Inflammatory macrophage (primary cell): ENCODE measurements at regions not wholly inside any gene's neighbourhood (a gene's known extent, or its start where the extent isn't known, plus 50 kb on each side); places are given as distances from the start of the nearest gene placed in this dataset.

Experiments used
- DNase-seq, 2 donors: peaks; one replicate each; pipeline ENCODE4 v3.0.0-alpha.2; 2020 to 2022

DNA sequence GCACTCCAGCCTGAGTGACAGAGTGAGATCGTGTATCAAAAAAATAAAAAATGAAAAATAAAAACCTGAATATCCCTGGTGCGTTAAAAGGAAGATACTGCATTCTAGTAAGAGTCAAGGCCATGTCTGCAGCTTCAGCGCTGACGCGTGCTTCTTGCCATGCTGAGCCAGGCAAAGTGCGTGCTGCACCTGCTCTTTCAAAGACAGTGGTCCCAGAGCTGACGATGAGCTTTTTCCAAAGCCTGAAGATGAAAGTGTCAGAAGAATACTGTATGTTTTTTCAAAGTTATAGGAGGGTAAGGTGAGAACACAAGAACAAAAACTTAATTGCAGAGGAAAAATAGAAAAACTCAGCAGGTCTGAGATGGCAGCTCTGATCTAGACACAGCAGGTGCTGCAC, 115.1 kb downstream of the RNASET2 start:
- no peak for DNase-seq

DNA sequence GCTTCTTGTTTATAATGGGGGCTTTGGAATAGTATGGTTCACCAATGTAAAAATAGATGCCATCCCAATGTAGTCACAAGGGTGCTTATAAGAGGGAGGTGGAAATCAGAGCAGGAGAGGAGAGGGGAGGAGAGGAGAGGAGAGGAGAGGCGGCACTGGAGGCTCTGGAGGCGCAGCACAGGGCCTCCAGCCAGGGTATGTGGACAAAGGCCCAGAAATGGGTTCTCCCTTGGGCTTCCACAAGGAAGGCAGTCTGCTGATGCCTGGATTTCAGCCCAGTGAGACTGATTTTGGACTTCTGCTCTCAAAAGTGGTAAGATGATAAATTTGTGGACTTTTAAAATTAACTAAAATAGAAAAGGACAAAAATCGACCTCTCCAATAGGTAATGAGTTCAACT, 116.8 kb downstream of the RNASET2 start:
- DNase-seq: no peak

DNA sequence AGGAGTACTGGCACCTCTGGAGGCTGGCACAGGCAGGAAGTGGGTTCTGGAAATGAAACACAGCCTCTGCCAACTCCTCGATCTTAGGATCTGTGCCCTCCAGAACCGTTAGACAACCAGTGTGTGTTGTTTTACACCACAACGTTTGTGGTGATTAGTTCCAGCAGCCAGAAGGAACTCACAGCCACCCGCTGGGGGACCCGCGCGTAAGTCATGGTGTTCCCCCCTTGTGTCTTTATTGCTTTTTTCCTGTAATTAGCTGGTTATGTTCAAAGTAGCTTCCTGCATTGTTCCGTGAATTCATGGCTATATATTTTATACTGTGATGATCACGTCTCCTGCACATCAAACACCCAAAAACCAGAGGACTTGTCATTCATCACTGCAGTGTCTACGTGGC, 117.4 kb downstream of the RNASET2 start:
- DNase-seq: no peak

DNA sequence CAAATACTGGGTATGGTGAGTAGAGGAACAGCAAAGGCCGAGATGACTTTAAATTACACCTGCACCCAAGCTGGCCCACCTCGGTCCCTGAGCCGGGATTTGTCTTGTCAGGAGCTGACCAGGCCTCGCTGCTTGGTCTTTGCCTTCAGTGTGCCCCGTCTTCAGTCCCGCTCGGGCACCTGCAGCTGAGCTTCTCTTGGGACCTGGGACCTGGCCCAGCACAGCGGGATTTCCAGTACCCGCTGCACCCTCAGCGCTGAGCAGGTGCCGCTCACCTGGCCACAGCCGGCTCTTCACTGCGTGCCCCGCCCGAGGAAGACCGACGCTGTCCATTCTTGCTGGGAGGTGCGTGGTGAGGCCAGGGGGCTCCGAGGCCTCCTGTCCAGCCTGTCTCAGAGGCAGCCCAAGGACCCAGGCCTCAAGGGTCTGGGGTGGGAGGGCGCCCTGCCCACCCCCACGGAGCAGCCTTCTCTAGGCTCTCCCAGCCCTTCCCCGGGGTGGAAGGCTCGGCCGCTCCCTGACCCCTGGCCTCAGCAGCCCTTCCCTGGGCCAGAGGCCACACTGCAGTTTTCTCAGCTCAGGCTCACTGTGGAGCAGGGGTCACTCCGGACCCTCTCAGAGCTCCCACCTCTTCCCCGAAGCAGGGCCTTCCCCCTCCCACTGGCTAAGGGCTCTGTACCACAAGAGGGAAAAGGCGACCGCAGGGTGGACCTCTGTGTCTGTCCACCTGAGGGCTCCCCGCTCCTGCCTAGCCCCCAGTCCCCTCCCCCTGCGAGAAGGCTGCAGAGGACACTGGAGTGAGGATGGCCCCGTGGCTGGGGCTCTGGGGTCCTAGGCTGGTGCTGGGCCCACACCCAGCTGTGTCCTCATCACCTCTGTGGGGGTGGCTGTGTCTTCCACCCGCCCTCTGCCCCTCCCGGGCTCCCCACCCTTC, 119.3 kb downstream of the RNASET2 start:
- no peak for DNase-seq

DNA sequence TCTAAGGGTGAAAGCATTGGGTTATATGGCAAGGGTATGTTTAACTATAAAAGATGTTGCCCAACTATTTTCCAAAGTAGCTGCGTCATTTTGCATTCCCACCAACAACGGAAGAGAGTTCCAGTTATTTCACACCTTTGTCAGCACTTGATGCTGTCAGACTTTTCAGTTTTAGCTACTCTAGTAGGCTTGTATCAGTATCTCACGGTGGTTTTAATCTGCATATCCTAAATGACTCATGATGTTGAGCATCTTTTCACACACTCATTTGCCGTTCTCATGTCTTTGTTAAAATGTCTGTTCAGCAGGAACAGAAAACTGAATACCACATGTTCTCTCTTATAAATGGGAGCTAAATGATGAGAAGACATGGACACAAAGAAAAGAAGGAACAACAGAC, 122.3 kb downstream of the RNASET2 start:
- DNase-seq: no peak

DNA sequence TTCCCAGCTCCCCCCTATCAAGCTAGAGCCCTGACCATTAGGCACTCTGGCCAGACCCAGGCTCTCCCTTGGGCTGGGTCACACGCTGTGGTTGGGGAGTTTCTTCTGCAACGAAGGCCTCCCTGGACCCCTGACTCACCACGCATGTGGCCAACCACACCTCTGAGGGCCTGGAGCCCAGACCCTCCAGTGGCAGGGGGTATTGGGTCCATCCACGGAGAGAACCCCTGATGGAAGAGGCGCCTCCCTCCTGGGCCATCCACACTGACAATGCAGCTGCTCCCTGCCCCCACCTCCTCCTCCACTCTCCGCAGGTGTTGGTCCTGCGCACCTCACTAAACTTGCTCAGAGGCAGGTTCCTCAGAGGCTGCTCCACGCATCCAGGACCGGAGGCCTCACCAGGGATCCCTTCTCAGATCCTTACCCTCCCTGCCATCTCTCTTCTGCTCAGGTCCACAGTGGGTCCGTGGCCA, 125.4 kb downstream of the RNASET2 start:
- no peak for DNase-seq

DNA sequence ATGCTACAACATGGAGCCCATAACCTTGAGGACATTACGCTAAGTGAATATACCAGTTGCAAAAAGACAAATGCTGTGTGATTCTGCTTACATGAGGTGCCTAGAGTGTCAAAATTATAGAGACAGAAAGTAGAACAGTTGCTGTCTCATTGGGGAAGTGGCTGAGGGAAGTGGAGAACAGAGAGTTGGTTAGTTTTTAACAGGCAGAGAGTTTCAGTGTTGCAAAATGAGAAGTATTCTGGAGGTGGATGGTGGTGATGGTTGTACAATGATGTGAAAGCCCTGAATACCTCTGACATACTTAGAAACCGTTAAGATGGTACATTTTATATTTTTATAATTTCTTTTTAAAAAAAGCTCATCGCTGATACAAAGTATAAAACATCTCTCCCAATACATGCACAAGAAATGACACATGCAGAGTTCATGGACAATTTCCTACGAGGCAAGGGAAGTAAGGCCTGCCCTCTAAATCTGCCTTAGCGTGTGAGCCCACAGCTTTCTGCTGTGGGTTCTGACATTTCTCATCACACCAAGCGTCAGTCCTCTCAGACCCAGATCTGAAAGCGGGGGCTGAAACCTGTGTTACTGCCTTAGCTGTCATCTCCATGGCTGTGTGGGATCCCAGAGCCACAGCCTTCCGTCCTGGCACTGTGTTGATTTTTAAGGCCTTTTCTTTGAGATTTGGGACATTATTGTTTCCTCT, 126.0 kb downstream of the RNASET2 start:
- peak; percentile 83 to 92 for DNase-seq

DNA sequence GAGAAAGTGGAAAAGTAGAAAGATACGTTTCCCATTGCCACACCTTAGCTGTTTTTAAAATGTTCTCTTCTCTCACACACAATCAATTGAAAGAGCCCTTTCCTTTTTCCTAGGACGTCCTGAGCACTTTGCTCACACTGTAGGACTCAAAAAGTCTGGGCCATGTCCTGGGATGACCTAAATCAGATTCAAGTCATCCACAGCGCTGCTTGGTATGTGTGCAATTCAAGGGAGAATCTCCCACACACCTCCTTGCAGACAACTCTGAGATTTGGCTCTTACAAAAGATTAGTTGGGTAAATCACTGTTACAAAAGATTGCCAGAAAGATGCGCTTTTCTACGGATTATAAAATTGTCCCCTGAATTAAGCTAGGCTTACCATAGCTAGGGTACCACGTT, 130.1 kb downstream of the RNASET2 start:
- DNase-seq: peak in 1 of 2 donors; percentile 40

DNA sequence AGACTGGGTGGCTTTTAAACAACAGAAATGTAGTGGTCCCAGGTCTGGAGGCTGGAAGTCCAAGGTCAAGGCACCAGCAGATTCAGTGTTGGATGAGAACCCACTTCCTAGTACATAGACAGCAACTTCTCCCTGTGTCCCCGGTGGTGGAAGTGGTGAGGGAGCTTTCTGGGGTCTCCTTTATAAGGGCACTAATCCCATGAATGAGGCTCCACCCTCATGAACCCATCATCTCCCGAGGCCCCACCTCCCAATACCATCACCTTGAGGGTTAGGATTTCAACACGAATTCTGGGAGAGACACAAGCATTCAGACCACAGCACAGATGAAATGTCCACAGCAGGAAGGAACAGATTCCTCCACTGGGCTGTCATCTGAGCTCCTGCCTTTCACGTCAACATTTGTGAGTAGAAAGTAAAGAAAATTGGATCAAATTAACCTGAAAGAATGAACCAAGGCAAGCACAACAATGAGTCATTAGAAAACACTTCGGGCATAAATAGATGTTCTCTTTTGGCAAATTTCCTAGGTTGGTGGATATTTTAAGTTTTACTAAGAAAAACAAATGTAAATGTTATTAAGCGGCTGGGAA, 130.7 kb downstream of the RNASET2 start:
- no peak for DNase-seq

DNA sequence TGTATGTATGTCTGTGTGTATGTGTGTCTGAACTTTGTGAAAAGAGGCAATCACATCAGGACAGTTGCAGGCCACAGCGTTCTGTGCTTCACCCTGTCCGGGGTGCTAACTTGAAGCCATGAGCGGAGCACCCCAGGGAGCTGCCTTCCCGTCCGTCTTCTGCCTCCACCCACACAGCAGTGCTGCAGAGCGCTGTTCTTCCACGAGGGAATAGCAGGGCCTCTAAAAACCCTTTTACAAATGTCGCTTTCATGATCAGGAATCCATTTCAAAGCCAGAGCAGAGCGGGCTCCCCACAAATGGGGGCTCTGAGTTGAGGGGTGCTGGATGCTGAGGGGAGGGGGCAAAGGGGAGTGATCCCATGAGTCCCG, 131.5 kb downstream of the RNASET2 start:
- no peak for DNase-seq

DNA sequence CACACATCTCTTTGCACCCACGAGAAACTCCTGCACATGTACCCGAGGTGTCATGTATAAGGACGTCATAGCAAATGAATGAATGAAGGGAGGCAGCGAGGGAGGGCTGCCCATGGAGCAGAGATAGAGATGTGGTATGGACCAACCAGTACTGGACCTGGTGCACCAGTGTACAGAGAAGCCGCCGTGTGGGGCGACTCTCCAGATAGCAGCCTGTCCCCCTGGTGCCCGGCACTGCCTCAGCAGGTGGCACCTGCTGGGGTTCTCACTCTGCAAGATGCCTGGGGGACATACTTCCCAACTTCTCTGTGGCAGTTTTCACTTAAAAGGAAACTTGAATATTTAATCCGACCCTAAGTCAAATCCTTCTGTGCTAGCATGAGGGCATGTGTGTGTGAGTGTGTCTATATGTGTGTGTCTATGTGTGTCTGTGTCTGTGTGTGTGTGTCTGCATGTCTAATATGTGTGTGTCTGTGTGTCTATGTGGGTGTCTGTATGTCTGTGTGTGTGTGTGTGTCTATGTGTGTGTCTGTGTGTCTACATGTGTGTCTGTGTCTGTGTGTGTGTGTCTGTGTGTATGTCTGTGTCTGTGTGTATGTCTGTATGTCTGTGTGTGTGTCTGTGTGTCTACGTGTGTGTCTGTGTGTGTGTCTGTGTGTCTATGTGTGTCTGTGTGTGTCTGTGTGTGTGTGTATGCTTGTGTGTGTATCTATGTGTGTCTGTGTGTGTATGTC, 132.0 kb downstream of the RNASET2 start:
- no peak for DNase-seq

DNA sequence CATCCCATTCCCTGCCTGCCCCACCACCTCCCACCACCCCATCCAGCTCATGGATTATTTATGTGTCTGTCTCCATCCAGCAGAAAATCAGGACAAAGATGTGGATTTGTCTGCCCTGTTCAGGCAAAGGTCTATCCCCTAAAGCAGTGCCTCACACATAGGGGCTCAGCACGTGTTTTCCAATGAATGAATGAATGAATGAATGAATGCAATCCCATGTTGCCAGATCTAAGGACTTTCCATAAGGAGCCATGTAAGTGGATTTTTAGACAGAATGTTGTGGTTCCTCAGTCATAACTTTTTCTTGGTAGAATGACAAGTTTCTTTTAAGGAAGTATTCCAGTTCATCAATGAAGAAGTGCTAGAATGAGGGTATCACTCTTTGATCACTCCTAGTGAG, 133.7 kb downstream of the RNASET2 start:
- no peak for DNase-seq

DNA sequence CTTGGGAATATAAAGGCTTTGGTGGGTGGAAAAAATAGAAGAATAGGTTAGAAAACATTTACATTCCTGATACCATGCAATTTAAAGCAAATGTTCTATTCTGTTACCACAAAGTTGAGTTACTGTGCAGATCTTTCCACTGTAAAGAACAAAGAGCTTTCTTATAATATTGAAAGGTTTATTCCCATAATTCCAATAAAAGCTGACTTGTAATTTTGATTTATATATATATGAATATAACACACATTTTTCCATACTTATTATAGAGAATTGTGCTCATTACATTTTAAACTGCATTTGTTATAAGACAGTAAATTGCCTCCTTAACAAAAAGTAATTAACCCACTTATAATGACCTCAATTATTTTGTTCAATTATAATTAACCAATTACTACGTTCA, 135.9 kb downstream of the RNASET2 start:
- no peak for DNase-seq

DNA sequence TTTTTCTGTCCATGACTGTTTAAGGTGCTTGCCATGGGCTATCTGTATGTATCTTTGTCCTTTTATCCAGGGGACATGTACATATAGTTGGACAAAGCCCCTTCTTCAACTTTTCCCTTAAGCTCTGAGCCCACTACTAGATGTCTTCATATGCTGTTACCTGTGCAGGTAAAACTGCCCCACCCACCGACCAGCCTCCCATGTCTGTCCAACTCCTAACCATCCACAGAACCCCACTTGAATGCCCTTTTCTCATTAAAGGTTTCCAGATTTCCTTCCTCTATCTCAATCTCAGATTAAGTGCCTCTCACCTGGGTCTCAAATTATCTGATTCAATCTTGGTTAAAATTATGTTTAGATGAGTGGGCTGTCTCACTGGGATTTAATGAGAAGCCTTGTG, 136.3 kb downstream of the RNASET2 start:
- DNase-seq: no peak

DNA sequence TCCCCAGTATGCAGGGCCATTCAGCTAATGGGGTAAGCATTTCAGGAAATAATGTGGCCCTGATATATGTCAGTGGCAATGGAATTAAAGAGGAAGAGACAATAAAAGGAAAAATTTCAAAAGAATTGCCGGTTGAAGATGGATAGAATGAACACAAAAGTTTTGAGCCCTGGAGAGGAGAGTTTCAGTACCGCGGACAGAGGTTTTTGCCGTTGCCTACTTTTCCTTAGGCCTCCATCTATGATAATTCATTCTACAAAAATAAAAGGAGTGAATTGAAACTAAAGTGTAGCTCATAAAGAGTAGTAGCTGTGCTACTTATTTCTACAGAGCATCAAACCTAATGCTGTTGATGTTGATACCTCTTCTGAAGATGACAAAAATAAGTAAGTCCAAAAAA, 140.7 kb downstream of the RNASET2 start:
- DNase-seq: no peak

DNA sequence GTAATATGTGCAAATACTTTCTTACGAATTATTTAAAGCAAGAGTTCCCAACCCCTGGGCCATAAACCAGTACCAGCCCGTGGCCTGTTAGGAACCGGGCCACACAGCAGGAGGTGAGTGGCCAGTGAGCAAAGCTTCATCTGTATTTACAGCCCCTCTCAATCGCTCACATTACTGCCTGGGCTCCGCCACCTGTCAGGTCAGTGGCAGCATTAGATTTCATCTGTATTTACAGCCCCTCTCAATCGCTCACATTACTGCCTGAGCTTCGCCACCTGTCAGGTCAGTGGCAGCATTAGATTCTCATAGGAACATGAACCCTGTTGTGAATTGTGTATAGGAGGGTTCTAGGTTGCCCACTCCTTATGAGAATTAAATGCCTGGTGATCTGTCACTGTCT, 142.0 kb downstream of the RNASET2 start:
- no peak for DNase-seq

DNA sequence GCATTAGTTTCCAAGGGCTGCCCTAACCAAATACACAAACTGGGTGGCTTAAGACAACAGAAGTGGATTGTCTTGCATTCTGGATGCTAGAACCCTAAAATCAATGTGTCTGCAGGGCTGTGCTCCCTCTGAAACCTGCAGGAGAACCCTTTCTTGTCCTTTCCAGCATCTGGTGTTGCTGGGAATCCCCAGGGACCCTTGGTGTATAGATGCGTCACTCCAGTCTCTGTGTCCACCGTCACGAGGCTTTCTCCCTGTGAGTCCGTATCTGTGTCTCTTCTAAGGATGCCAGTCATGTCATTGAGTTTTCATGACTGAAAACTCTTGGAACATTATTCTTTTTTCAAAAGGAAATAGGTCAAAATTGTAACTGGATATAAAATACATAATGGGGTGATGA, 142.9 kb downstream of the RNASET2 start:
- no peak for DNase-seq

DNA sequence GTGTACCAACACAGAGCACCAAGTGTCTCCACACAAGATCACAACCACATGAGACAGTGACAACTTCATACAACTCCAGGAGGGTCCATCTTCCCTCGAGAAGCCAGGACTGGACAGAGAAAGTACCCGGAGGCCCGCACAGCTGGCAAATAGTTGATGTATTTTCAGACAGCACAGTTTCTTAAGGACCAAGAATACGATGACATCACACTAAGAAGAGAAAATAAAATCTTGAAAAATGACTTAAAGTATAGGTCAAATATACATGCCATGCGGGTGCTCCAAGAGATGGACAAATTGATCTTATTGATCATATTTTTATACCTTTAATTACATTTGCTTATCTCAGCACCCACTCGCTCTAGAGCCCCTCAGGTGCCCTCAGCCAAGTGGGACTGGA, 145.5 kb downstream of the RNASET2 start:
- no peak for DNase-seq

DNA sequence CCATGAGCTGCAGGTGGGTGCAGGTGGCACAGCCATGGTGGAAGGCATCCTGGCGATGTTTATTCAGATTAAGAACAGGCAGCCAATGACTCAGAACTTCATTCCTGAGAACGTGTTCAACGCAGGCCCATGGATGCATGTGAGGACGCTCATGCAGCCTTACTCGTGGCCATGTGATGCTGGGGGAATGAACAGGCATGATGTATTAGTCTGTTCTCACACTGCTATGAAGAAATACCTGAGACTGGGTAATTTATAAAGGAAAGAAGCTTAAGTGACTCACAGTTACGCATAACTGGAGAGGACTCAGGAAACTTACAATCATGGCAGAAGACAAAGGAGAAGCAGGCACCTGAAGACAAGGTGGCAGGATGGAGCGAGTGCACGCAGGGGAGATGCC, 146.6 kb downstream of the RNASET2 start:
- DNase-seq: no peak

DNA sequence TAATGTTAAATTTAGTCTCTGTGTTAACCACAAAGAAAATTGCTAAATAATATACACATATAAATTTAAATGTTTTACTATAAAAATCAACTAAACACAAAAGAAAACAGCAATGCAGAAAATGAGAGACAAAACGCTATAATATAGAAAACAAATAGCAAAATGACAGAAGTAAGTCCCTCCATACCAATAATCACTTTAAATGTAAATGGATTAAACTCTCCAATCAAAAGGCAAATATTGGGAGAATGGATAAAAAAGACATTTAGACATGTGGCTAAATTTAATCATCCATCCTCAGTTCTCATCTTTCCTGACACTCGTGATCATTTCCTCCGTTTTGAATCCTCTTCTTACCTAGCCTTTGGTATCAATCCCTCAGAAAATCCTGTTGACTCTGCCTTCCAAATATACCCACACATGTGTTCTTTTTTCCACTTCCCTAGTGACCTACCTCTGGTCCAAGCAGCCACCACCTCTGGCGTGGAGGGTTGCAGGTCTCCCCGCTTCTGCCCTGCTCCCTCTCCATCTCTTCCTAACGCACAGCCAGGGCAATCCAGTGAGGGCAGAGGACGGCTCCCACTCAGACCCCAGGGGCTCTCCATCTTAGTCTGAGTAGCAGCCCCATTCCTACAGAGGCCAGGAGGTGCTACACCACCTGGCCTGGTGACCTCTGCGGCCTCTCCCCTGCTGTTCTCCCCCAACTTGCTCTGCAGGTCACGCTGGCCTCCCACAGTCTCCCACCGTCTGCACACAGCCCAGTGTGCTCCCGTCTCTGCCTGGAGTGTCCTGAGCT, 149.2 kb downstream of the RNASET2 start:
- no peak for DNase-seq

DNA sequence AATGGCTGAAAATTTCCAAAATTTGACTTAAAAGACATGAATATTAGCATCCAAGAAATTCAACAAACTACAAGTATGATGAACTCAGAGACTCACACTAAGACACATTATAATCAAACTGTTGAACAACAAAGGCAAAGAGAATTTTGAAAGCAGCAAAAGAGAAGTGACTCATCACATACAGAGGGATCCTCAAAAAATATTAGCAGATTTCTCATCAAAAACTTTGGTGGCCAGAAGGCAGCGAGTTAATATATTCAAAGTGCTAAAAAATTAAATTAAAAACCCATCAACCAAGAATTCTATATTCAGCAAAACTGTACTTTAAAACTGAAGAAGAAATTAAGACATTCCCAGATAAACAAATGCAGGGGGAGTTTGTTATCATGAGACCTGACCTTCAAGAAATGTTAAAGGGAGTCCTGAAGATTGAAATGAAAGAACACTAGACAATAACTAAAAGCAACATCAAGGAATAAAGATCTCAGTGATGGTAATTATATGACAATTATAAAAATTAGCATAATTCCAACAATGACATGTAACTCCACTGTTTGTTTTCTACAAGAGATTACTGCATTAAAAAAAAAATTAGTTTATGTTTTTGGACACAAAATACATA, 150.0 kb downstream of the RNASET2 start:
- no peak for DNase-seq

DNA sequence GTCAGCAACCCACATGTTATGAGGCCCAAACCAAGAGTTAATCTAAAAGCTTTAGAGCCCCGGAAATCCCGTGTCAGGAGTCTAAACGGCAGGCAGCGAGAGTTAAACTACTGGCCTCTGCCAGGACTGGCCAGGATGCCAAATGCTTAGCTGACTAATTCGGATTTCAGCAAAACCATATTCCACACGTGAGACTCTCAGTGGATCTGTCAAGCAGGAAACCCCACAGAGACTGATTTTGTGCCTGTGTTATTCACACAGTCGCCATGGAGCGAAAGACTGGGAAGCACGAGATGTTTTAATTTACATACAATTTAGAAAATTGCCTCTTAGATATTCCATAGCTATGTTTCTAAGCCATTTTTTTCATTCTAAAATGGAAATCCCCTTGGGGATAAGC, 152.9 kb downstream of the RNASET2 start:
- DNase-seq: no peak
